ENCODE measurements at regions not wholly inside any gene's neighbourhood (a gene's known extent, or its start where the extent isn't known, plus 50 kb on each side); places are given as distances from the start of the nearest gene placed in this dataset.
"Not testable (repeated sequence)": the region's sequence is repeated elsewhere in the genome, so short reads cannot be mapped to it uniquely, and the experiment has no call there.

DNA sequence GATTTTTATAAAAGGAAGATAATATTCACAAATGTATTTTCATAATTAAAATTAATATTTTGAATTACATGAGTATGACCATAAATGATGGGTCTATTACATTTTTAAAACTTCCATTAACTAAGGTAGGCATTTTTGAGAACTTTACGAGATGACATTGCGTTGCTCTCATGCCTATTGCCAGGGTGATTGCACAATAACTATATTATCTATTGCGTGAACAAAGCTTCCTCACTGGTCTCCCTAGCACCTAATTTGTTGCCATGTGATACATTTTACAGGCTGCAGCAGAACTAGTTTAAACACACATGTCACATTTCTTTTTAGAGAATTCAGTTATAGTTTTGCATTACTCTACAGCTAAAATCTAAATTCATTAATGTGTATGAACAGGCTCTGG is 289.7 kb upstream of the GRID2 start:
- no peak for DNase-seq

DNA sequence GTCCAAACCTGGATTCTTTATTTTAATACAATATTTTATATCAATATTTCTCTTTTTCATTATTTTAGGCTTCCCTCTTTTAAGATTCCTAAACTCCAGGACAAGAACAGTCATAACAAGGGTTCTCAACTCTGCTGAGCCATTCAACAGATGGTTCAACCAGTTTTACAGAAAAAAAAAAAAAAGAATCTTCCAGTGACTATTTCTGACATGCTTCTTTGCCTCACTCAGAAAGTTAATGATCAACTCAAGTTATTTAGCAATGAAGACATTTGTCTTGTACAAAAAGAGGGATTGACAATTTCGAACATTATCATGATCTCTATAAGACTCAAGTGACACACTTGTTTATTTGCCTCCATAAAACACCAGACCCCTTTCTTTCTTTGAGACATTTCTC is 282.6 kb upstream of the GRID2 start:
- DNase-seq: no peak

DNA sequence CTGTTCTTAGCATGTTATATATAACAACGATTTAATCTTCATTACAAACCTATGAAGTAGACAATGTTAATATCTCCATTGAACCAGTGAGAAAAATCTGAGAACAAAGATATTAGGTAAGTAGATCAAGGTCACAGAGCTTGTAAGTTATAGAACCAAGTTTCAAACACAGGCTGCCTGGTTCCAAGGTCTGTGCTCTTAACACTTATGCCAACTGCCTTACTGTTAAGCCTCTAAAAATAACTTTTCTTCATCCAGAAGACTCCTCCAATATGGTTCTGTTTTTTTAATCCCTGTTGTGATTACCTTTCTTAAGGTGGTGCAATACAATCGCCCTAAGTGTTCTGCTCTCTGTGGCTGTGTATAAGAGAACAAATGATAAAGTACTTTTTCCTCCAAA is 282.0 kb upstream of the GRID2 start:
- no peak for DNase-seq

DNA sequence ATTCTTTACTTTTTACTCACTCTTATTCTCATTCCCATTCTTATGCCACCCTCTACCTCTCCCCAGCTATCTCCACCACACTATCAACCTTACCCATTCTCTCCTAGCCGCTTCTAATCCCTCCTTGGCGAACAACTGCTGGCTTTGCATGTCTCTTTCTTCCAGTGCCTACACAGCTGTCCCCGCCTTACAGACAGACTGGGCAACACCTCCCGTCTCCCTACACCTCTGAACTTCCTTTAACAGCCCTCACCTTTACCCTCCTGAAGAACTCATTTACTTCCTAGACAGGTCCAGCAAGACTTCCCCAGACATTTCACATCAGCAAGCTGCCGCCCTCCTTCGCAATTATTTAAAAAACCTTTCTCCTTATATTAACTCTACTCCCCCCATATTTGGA is 274.9 kb upstream of the GRID2 start:
- not testable (repeated sequence) for DNase-seq

DNA sequence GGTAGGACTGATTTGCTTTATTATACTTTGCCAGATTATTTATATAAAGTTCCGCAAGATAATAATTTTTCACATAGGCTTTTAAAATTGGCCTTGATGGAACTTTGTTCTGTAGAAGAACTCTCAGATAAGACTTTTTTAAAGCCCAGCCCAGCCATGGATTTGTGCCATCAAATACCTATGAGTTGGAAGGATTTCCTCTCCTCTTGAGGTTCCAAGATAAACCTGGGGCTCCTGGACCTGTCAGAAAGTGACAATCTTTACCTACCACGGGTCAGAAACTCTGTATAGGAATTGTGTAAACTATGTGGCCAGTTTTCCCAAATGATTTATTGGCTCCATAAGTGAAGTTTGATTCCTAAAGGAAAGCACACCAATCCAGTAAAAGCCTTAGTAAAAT is 271.9 kb upstream of the GRID2 start:
- no peak for DNase-seq

DNA sequence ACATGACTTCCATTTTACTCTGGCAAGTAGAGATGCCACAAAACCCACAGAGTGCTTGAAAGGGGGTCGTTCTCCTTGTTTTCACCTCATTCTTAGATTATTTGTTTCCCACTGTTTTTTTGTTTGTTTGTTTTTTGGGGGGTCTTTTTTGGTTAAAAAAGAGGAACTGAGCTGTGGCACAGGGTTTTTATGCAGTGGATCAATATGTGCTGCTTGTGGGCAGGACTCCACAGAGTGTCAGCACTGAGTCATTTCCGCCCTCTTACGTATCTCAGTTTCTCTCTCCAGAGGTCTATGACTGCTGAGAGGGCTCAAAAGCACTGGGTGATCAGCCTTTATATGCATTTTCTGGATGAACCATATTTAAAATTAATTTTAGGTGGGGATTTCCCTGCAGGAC is 268.1 kb upstream of the GRID2 start:
- no peak for DNase-seq

DNA sequence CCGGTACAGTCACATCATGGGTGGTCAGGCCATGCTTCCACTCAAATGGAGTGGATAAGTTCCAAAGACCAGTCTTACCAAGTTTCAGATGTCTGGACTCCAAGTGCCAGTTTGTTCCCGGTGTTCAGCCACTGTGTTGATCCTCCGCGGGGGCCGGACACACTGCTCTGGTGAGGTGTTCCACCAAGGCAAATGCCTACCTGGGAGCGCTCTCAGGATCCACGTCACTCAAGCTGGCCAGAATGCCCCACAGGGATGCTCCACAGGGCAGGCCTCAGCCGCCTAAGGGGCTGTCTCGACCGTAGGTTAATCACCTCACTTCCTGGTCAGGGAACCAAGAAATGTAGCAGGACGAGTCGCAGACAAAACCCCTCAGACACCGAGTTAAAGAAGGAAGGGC is 258.0 kb upstream of the GRID2 start:
- DNase-seq: no peak

DNA sequence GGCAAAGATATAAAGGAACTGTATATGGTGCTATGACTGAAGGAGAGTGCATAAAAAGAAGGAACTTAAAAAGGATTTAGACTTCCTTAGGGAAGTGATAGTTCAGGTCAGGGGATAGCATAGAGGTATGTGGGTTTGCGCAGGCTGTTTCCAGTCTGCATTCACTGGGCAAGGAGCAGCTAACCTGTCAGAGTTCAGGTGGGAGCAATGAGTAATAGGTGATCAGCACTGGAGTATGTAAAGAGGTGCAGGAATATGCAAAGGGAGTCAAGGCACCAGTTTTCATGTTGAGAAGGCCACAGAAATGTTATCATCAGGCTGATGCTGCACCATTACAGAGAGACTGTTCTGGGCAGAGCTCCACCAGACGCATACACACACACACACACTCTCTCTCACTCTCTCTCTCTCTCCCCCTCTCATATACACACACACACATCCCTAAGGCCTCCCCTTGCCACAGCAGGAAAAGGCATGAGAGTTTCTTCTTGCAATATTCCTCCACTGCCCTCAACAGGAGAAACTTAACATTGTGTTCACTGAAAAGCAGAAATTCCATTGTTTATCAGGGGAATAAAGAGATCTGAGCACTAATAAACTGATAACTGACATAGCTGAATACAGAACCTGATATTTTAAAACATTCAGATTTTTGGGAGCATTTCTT is 256.4 kb upstream of the GRID2 start:
- peak; percentile 5 for DNase-seq

DNA sequence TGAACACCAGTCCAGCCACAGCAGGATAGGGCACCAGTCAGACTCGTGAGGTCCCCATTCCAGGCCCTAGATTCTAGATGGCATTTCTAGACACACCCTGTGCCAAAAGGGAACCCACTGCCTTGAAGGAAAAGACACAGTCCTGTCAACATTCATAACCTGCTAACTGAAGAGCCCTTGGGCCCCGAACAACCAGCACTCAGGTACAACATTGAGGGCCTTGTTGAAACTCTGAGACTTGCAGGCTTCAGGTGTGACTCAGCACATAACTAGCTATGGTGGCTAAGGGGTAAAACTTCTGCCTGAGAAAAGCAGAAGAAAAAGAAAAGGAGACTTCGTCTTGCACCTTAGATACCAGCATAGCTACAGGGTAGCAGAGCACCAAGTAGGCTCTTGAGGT is 252.9 kb upstream of the GRID2 start:
- no peak for DNase-seq

DNA sequence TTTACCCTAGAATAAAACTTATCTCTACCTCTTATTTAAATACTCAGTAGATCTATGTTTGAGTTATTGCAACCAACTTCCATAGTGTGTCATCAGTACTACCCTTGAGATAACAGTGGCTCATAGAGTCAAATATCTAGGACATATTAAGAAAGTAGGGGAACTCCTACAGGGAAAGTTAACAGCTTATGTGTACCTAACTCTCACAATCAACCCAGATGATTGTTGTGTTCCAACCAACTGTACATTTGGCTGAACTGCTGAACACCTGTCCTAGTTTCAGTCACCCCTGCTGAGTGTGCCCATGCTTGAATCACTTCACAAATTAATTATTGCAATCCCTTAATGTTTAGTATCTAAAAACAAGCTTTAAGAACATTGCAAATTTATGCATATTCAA is 244.2 kb upstream of the GRID2 start:
- DNase-seq: peak; percentile 36

DNA sequence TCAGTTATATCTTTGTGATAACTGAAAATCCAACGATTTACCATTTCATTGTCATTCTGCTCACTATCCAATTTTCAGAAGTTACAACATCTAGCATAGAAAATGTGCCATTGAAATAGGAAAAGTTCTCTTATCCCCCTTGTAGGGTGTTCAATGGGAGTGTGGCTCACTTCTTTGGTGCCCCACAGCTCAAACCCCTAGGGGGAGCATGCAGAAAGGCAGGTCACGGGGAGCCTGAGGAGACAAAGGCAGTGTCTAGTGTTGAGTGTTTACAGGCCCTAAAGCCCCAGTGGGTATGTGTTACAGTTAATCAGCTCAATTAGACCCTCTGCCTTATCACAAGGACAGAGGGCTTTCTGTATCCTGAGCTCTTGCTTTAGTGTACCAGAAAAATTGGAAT is 243.4 kb upstream of the GRID2 start:
- no peak for DNase-seq

DNA sequence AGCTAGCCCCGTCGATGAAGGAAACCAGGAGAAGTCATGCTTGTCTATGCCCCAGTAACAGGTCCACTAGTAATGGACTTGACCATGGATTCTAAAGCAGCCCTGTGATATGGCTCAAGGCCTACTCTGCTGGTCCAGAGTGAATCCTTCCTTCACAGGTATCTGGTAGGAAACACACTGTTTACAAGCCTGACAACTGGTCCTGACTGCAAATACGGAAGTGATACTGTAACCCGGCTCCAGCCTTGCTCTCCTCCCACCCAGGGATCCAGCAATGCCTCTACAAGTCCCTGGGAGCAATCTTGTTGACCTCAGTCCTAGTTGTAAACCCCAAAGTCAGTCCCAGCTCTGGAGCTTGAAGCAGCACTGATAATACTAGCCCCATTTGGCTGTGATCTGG is 239.2 kb upstream of the GRID2 start:
- DNase-seq: no peak

DNA sequence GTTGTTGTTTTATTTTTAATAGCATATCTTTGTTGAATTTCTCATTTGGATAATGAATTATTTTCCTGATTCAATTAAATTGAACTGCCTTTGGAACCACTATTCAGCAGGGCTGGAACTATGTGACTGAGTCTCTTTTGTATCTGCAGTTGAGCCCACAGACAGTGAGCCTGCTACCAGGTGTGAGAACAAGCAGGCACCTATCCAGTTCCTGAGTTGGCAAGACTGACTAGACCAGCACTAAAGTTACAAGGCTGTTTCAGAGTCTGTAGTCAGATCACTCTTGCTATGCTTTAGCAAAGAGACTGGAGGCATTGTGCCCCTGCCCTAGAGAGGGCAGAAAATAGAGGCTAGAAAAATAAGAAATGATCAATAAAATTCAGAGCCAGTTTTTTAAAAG is 237.3 kb upstream of the GRID2 start:
- no peak for DNase-seq

DNA sequence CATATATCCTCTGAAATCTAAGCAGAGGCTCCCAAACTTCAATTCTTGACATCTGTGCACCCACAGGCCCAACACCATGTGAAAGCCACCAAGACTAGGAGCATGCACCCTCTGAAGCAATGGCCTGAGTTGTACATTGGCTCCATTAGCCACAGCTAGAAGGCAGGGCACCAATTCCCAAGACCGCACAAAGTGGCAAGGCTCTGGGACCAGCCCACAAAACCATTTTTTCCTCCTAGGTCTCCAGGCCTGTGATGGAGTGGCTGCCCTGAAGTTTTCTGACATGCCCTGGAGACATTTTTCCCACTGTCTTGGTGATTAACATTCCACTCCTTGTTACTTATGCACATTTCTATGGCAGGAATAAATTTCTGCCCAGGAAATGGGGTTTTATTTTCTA is 232.2 kb upstream of the GRID2 start:
- no peak for DNase-seq

DNA sequence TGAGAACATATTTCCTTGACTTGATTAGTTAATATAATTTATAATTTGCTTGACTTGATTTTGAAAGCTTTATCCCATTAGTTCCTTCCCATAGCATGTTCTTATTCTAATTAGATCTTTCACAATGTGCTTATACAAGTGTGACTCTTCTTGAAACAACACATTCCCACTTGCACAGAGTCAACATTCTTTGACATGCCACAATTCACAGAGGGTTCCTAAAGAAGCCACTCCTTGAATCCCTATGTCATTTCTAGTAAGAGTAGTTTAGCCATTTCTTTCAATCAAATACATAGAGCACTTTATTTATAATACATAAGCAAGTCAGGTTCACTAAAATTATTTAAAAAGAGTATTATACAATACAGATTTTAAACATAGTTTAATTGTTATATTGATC is 228.9 kb upstream of the GRID2 start:
- DNase-seq: no peak

DNA sequence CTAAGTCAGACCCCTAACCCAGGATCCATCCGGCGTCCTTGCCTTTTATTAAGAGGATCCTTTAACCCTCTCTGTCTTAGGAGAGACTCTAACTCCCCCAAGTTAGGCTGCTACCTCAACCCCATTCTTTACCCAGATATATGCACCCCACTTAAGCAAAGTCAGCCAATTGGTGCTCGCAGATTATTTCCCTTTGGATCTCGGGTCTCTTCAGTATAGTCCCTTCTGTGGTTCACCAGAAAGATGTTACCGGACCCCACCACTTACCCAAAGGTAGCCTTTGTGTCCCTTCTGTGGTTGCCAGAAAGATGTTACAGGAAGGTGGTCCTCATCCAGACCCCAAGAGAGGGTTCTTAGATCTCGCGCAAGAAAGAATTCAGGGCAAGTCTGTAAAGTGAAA is 212.9 kb upstream of the GRID2 start:
- DNase-seq: no peak

DNA sequence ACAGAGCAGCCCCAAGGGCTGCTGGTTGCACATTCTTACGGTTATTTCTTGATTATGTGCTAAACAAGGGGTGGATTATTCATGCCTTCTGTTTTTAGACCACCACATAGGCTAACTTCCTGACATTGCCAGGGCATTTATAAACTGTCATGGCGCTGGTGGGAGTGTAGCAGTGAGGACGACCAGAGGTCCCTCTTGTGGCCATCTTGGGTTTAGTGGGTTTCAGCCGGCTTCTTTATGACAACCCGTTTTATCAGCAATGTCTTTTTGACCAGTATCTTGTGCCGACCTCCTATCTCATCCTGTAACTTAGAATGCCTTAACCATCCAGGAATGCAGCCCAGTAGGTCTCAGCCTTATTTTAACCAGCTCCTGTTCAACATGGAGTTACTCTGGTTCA is 212.4 kb upstream of the GRID2 start:
- no peak for DNase-seq

DNA sequence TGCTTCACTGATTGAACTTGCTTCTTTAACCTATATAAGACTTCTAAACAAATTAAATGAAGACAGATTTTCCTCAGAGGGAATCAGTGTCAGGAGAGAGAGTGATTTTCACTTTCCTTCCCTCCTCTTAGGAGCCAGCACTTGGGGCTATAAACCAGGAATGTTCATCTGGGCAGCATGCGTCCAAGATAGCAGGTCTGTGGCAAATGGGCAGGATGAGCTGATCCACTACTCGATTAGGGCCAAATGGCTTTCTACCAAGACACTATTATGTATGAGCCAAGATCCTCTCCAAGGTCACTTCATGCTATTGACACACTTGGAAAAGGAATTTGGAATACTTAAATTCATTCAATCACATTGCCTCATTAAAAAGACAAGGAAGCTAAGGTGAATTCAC is 203.9 kb upstream of the GRID2 start:
- no peak for DNase-seq

DNA sequence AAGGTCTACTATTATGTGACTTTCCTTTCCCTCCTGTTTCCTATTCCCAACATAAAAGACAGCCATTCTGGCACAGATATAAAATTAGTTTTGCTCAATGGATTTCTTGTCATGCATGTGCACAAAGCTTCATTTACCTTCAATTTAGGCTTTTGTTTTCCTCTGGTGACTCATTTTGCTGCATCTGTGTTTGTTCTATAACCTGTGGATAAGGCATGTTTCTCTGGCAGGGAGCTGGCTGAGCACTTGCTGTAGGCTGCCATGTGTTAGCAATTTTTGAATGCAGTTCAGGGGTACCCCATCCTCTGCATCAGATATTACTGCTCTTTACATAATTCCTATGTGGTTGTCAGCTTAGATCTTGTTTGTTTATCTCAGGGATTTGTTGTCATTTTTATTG is 202.8 kb upstream of the GRID2 start:
- peak; percentile 21 for DNase-seq

DNA sequence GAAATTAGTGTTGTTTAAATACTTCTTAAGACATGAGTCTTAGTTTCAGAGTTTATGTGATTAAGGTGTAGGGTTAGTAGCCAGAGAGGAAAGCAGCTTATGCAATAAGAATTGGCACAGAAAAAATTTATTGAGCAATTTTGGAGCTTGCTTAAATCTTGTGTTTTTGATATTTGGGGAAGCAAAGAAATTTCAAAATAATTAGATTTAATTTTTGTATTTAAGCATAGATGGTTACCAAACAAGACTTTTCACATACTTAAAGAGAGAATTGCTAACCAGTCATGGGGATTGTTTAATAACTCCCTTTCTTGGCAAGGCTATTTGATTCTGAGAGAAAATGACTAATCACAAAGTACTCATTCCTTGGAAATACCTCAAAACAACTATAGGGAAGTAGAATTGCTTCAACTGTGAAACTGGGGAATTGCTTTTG is 202.0 kb upstream of the GRID2 start:
- DNase-seq: no peak

DNA sequence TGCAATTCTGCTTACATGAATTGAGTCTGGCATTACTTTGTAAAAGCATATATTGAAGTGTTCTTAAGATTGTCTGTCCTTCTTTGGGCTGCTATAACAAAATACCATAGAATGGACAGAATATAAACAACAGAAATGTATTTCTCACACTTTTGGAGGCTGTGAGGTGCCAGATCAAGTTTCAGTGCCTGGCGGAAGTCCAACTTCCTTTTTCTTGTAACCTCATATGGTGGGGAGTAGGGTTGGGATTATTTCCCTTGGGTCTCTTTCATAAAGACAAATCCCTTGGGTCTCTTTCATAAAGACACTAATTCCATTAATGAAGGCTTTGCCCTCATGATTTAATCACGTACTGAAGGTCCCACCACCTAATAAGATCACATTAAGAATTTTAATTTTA is 199.3 kb upstream of the GRID2 start:
- peak; percentile 67 for DNase-seq

DNA sequence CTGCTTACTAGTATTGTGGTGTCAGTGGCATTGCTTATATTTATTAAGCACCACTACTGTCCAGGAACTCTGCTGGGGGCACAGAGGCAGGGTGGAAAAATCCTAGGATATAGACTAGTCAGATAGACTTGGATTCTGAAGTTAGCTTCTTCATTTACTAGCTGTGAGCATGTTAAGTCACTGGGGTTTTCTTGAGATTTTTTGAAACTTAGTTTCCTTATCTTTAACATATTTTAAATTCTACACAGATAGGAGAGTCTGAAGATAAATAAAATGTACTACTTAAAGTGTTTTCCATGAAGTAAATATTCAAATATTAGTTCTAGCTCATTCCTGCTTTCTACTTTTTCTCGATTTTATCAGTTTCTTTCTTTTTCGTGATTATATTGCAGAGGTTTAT is 196.9 kb upstream of the GRID2 start:
- DNase-seq: no peak

DNA sequence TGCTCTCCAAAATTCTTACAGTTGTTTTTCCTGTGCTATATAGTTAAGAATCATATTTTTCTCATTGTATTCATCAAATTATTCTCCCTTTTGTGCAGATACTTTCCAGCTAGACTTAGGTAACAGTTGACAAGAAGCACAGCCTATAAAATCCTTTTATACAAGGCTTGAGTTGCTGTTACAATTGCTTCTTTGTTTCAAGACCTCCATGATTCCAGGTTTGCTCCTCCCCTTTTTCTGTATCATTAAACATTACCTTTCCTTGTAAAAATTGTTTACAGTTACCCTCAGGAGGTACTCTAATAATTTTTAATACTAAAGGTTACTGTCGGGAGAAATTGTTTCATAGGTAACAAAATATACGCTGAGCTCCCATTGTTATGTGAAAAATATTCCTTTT is 192.3 kb upstream of the GRID2 start:
- no peak for DNase-seq

DNA sequence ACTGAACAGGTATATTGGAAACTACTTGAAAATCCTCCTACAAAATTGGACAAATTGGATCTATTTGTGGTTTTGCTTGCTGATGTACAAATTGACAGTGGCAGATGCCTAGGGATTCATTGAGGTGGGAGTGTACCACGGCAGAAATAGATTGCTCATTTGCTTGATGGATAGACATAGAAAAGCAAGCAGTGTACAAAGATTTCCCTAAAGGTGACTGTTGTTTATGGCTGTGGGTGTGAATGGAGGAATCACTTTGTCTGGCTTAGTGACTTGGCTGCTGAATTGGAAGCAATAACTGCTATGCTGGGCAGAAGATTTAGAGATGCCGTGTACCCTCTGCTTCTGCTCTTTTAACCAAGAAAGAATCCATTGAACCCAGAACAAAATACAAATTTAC is 191.0 kb upstream of the GRID2 start:
- DNase-seq: no peak

DNA sequence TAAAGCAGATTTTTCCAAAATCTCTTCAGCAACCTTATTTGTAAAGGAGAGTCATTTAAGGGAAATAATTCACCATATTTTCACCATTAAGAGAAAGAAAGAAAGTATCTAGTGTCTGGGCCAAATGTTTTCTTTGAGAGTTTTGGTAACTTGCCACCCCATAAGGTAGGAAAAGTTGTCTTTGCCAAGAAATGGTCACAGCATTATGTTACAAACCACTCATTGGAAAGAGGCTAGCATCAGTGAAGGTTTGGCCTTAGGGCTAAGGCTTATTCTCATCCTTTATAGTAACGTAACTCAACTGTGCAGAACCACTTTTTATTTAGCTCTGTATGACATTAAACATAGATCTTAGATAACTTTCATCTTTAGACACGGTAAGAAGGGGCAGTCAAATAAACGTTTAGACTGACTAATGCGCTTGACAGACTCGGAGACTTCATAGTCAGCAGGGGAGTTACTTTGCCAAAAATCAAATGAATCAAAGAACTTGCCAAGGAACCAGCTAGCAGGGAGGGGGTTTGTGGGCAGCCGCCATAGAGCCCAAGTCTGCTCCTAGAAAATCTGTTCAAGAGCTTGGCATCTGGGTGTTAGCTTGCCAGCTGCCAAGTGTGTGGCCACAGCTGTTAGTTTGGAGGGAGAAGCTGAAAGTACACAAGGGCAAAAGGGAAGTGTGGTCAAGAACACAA is 182.8 kb upstream of the GRID2 start:
- DNase-seq: peak; percentile 48
